ENCODE measurements at regions not wholly inside any gene's neighbourhood (a gene's known extent, or its start where the extent isn't known, plus 50 kb on each side); places are given as distances from the start of the nearest gene placed in this dataset.
A peak's percentile ranks its signal among the peaks of the same experiment; 100 is the strongest.

DNA sequence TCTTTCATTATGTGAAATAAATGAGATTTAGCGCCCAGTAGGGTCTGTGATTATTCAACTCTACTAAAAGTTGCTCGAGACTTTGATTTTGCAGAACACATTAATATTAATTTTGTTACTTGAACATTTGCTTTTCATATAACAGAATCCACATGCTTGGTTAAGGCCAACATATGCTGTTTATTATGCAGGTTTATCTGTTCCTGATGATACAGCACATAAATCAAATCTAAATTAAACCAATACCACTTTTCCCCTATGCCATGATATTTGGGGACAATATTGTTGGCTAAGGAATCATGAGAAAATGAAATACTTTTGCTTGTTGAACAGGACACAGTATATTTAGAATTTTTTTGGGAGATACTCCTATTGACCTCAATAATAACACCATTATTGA lies 291.1 kb downstream of the USP25 start:
- DNase-seq, result no peak

GRCh38 chr21:16022116-16022515 lies 292.3 kb downstream of the USP25 start:
- DNase-seq, result no peak

- DNase-seq, result no peak
These were observed 293.1 kb downstream of the USP25 start for GRCh38 chr21:16022921-16023320.

DNA sequence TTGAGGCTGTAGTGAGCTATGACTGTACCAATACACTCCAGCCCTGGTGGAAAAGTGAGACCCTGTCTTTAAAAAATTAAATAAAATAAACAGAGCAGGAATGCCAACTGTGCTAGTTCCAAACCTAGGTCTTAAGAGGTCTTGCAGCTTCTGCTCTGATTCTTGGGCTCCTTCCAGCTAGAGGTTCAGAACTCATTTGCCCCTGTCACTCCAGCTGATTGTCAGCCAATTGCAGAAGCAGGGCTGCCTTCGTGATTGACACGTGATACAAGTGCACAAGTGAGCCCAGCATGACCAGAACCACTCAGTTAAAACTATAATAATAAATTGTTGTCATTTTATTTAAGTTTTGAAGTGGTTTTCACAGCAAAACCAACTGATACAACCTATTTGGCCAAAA lies 298.4 kb downstream of the USP25 start:
- no peak for DNase-seq

DNA sequence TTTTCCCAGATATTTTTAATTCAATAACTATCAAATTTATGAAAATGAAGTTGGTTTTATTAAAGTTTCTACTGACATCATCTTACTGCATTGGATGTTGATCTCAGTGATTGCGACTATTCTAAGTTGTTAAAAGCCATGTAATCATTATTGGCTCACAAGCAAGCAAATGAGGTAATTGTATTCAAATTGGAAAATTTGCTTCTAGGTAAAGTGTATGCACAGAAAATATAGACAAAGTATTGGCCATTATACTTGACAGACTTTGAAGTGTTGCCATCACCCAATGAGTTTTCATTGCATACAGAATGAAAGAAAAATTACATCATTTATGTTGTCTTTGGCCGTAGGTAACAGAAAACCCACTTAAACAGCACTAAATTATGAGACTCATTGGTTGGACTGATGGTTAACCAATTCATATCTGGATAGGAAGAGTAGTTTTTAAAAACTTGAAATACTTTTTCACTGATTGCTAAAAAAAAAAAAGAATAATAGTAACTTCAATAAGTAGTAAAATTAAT lies 299.2 kb downstream of the USP25 start:
- DNase-seq, result no peak

GRCh38 chr21:16033193-16033592 lies 303.4 kb downstream of the USP25 start:
- DNase-seq, result no peak

- DNase-seq, result no peak
These were observed 304.8 kb downstream of the USP25 start for GRCh38 chr21:16034446-16035190.

GRCh38 chr21:16037421-16037955 lies 307.7 kb downstream of the USP25 start:
- peak; percentile 86 for DNase-seq

GRCh38 chr21:16040601-16041000 lies 310.8 kb downstream of the USP25 start:
- peak; percentile 51 for DNase-seq

DNA sequence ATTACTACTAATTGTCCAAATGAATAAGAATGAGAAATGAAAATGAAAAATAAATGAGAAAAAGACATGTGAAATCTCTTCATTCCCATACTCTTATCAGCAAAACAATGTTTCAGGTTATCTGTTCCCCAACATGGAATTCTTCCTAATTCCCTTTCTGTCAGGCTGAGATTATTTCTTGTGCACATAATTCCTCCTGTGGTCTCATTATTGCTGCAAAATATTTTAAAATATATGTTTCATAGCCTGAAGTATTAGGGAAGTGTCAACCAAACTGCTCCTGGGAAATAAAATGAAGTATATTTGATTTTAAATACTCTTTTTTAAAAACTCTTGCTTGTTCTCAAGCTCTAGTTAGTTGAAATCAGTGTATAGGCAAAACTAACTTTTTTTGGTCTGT lies 314.9 kb downstream of the USP25 start:
- no peak for DNase-seq

GRCh38 chr21:16046656-16047330 lies 317.0 kb downstream of the USP25 start:
- no peak for DNase-seq

GRCh38 chr21:16047904-16048303 lies 318.1 kb downstream of the USP25 start:
- DNase-seq, result no peak

DNA sequence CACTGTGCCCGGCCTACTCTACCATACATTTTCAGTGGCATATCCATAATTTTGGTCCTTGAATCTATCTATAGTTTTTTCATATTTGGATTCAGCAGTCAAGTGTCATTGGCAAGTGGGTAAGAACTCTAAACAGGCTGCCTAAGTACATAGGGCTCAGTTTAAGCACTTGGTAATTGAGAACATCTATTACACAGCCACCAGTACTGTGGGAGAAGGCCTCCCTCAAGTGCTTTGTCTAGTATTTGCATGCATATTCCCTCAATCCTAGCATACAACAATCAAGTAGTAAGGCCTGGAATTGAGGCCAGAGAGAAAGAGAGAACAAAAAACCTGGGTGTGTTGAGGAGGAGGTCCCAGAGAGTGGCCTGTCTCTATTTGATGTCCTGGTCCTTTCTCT lies 325.2 kb downstream of the USP25 start:
- DNase-seq, result no peak

- no peak for DNase-seq
These were observed 329.1 kb downstream of the USP25 start for GRCh38 chr21:16058896-16059295.

DNA sequence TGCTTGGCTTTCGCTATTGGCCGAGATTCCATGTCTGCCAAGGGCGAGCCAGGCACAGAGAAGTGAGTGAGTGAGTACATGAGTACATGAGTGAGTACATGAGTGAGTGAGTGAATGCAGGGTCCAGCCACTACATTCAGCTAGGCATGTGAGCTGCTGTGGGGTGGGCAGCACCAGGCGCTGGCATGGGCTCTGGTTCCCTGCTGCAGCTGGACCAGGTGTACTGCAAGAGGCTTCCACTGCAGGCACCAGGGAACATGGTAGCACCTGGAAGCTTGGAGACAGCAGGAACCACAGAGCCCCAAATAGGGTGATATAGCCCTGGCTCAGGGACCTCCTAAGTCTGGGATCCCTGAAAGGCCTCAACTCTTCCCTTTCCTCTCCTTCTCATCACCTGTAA lies 330.2 kb downstream of the USP25 start:
- no peak for DNase-seq

GRCh38 chr21:16061194-16061593 lies 331.4 kb downstream of the USP25 start:
- no peak for DNase-seq

GRCh38 chr21:16069178-16070112 lies 339.7 kb downstream of the USP25 start:
- no peak for DNase-seq

DNA sequence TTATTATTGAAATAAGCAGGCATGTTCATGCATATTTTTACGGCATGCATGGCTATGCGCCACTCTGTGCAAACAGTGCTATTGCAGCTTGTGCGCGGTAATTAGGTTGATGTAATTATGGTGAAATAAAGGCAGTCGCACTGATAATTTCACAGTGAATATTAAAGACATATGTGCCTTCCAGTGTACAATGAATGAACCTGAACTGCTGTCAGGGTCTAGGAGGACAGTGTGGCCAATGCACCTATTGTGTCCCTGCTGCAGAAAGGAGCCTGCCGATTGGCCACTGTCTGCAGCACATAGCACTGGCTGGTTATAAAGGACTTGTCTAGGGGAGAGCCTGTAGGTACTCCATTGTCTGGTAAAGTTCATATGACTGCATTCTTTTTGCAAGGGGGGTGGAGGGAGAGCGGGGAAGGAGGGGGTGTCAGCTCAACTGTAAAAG lies 340.4 kb downstream of the USP25 start:
- DNase-seq, result no peak

DNA sequence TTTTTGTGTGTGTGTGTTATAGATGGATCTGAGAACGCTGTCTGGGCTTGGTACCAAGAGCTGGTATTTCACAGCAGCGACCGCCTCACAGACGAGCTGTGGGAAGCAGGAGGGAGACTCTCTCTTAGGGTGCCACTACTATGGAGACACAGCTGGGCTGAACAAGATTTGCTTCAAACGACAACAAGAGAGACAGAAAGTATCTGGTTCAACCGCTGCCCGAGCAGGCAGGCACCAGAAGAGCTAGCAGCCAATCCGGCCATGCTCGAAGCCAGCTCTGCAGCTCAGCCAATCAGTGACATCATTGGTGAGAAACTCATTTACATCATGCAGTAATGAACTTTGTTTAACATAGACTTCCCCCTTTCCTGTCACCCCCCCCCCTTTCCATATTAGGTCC lies 341.3 kb downstream of the USP25 start:
- no peak for DNase-seq

GRCh38 chr21:16071761-16072160 lies 342.0 kb downstream of the USP25 start:
- no peak for DNase-seq

DNA sequence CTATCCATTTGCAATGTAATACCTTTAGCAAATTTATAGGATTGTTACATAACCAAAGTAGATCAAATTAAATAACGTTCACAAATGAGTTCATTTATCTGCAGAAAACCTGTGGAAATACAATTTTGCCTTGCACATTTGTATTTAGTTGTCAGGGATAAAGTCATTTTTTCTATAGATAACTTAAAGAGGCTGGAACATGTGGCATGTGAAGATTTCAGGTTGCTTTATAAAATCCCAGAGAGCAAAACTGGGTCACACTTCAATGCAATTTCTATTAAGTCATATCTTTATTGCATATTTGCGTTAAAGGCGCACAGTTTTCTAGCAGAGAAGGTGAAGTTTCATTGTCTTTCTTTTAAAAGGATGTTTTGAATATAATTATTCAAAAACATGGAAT lies 342.4 kb downstream of the USP25 start:
- no peak for DNase-seq

GRCh38 chr21:16072737-16073136 lies 343.0 kb downstream of the USP25 start:
- peak; percentile 12 for DNase-seq

DNA sequence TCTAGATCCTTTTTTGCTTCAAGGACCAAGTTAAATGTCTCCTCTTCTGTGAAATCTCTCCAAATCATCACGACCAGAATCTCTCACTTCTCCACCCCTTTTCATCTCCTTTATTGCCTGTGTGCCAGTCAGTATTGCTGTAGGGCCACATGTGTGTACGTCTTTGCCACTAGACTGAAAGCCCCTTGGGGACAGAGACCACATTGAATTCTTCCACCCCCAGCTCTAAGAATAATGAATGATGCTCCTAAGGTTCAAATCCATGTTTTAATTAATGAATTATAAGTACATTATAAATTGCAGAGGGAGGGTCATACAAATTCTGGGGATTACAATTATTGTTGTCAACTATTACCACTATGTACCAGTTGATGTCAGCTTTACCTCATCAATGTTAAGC lies 343.8 kb downstream of the USP25 start:
- no peak for DNase-seq
